HG02678 (cell line): ENCODE measurements at regions not wholly inside any gene's neighbourhood (a gene's known extent, or its start where the extent isn't known, plus 50 kb on each side); places are given as distances from the start of the nearest gene placed in this dataset.

Experiments used
- ATAC-seq: cut with Tn5 transposase; IDR thresholded peaks from one replicate; pipeline ENCODE4 v1.9.1; 2021; ENCODE audit warnings: mild to moderate bottlenecking, moderate library complexity; ENCODE audit not compliant: unreplicated experiment

DNA sequence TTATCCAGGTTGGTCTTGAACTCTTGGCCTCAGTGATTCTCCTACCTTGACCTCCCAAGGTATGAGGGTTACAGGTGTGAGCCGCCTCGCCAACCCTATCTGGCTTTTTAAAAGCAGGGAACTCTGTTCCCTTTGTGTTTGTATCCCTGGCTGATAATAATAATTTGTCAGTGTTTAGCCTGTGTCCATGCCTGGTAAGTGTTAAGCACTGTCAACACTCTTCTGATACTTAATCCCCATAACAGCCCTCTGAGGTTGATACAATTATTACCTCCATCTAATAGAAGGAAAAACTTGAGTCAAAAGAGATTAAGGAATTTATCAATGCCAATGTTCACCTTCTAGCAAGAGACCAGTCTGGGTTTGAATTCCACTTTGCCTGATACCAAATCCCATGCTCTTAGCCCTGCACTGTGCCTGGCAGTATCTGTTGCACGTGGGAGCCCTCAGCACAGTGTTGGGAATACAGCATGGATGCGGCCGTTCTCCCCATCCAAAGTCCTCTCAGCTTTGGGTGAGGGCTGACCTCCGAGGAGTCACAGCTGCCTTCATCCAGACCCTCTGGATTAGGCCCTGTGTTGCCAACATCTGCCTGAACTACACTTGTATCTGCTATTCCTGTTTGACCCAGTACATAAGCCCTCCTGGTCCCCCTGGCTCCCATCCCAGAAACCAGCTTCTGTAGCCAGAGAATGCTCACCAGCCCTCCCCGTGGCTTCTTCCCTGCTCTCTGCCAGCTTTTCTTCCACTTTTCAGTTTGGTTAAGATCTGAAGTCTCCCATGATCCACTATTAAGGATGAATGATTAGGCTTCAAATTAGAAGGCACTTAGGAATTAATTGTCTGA is 335.6 kb upstream of the ASIC2 start:
- ATAC-seq, result no peak

DNA sequence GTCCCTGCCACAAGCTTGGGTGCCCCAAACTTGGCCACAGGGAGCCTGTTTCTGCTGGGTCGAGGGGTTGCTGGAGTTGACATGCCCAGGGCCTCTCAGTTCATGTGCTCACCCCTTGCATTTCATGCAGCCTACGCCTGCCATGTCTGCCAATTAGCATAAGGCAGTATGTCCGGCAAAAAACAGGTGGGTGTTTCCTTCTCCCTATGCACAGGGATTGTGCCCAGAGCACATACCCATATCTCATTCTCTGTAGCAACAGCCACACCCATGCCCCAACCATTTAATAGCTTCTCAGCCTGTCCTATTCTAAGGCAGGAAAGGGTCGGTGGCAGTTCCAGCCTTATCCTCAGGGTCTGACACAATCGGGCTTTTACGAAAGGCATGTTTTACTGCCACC is 340.4 kb upstream of the ASIC2 start:
- ATAC-seq, result no peak

GRCh38 chr17:33637534-33637933 is 344.4 kb upstream of the ASIC2 start:
- ATAC-seq, result no peak

GRCh38 chr17:33639103-33639880 is 346.2 kb upstream of the ASIC2 start:
- no peak for ATAC-seq

DNA sequence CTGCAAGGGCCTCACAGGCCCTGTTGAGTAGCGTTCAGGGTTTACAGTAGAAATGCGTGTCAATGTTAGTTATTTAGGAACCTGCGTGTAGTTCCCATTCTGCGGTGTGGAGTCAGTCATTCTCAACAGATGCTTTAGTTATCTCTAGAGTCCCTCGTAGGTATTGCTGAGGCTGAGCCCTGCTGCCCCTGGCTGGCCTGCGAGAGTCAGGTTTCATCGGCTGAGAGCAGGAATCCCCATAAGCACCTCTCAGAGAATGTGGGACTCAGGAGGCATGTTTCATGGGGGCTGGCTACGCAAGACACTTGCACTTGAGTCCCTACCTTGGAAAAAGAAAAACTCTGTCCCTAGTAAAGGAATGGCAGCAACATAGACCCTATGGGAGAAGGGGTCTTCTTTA is 347.5 kb upstream of the ASIC2 start:
- no peak for ATAC-seq

GRCh38 chr17:33642002-33642401 is 348.9 kb upstream of the ASIC2 start:
- no peak for ATAC-seq

DNA sequence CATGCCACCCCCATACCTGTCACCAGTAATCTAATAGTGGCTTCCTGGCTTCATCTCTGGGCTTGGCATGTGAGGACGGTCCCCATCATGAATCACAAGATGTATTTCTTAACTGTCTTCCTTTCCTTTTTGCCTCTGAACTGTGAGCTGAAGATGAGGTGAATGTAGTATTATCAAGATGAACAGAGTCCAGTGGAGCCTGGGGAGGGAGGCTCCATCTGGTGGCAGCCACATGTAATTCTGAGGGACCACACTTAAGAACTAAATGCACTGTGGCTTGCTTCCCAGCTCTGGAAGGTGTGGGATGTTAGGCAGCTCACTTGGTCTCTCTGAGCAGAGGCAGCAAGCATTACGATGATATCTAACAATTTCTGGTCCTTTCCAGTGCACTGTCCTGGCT is 354.9 kb upstream of the ASIC2 start:
- ATAC-seq, result no peak

GRCh38 chr17:33650304-33650703 is 357.2 kb upstream of the ASIC2 start:
- no peak for ATAC-seq

DNA sequence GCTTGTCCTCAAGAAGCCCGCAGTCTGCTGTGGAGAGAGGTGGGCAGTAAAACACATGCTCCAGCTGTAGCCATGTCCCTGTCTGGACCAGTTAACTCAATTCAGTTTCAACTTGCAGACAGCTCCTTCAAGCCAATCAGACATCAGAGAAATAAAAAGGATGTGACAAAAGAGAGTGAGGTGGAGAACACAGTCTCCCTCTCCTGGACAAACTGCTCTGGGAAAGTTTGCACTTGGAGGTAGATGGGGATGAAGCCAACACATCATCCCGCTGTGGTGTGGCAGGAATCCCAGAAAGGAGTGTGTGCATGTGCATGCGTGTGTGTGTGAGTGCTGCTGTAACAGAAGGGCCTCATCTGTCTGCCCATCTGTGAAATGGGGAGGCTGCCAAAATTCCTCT is 358.6 kb upstream of the ASIC2 start:
- ATAC-seq, result no peak

GRCh38 chr17:33652731-33653398 is 359.8 kb upstream of the ASIC2 start:
- no peak for ATAC-seq

- ATAC-seq, result no peak
These were observed 360.3 kb upstream of the ASIC2 start for GRCh38 chr17:33653399-33653788.

DNA sequence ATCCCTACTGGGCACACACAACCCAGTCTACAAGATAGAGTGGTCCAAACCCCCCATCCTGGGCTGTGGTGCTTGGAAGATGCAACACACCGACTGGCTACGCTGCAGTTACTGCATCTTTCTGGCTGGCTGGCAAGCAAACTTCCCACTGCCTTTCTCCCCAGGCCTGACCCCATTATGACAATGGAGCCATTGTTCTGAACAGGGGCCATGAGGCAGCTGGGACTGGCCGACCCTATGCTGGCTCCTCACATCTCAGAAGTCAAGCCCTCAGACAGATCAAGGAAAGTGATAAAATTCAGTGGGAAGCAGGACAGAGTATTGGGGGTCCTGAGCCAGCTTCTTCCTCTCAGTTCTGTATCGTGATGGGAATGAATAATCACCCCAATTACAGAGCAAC is 364.1 kb upstream of the ASIC2 start:
- no peak for ATAC-seq

- ATAC-seq, result no peak
These were observed 368.9 kb upstream of the ASIC2 start for GRCh38 chr17:33661975-33662374.

DNA sequence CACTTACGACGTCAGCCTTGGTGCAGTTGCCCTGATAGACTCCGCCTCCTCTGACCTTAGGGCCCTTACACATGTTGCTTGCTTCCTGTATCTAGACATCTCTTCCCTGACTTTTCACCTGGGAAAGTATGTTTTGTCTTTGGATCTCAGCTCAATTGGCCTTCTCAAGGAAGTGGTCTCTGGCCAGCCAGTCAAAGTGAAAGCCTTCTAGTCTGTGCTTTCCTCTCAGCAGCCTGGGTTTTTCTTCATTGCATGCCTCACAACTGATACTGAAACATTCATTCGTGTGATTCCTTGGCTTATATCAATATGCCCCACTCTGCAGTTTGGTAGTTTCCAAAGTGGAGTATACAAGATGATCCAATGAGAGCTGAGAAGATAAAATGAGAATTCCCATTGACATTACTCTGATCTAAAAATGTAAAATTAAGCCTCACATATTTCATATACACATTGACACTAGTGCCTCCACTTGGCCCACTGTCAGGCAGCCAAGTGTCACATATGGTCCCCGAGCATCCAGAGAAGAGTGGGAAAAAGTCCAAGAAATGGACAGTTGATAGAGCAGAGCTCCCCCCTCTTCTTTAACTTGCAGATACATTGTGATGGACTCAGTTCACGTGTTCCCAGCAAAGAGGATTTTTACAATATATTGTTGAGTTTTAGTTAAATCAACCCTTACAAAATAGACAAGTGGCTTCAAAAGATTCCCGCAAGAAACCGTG is 371.2 kb upstream of the ASIC2 start:
- ATAC-seq, result no peak

DNA sequence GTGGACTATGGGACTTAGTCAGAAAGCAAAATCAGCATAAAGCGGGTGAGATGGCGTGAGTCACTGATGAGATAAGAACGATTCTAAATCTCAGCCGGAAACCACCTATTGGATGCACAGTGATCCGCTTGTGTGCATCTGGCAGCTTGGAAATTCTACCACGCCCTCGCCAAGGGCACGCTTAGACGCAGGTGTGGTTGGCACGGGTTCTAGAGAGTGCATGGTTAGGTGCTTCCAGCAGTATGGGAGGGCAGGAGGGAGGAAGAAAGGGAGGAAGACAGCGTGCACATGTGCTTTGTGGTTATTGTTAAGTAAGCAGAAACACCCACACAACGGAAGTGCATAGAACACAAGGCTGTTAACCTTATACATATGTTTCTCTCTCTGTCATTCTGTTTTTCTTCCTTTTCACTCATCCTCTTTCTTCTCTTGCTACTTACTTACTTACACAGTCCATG is 374.0 kb upstream of the ASIC2 start:
- no peak for ATAC-seq

- no peak for ATAC-seq
These were observed 374.6 kb upstream of the ASIC2 start for GRCh38 chr17:33667671-33668070.

GRCh38 chr17:33668516-33668915 is 375.4 kb upstream of the ASIC2 start:
- no peak for ATAC-seq

DNA sequence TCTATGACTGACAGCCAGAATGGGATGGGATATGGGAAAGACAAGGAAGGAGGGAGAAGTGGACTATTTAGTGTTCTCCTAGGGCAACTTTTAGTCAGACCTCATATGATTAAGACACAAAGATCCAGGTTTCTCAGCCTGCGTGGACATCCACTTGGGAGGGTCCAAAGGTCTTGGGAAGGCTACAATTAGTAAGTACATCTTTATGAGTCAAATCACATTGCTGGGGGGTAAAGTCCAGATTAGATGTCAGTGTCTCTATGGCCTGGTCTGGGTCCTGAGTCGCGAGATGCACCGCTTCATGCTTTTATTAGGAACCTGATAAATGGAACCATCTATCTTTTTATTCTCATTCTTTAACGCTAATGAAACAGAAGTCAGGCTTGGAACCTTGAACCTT is 378.4 kb upstream of the ASIC2 start:
- no peak for ATAC-seq

DNA sequence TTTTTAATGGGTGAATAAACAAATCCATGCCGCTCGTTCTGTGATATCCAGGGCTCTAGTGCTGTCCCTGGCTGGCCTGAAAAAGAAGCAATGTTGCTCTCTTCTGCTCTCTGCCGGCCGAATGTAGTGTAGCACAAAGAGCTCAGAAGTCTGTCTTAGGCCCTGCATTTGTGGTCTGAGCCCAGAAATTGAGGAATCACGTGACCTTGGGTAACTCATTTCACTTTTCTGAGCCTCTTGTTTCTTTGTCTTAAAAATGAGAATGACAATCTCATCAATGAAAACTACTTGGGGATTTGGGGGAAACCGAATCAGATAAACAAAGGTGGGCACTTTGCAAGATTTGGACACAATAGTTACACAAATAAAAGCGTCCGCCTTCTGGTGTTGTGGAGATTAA is 381.6 kb upstream of the ASIC2 start:
- ATAC-seq, result peak; percentile 56

DNA sequence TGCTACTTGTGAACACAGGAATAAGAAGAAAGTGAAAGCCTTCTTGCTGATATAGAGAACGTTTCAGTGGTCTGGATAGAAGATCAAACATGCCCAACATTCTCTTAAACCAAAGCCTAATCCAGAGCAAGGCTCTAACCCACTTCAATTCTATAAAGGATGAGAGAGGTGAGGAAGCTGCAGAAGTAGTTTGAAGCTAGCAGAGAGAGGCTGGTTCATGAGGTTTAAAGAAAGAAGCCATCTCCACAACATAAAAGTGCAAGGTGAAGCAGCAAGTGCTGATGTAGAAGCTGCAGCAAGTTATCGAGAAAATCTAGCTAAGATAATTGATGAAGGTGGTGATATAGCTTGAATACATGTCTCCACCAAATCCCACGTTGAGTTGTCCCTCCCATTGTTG is 383.3 kb upstream of the ASIC2 start:
- no peak for ATAC-seq

- ATAC-seq, result no peak
These were observed 386.5 kb upstream of the ASIC2 start for GRCh38 chr17:33679595-33679994.
